ENCODE measurements at regions not wholly inside any gene's neighbourhood (a gene's known extent, or its start where the extent isn't known, plus 50 kb on each side); places are given as distances from the start of the nearest gene placed in this dataset.

- TF ChIP-seq CTCF (IDR thresholded peaks at IDR 0.05; ENCODE audit: insufficient read depth, missing control alignments), result no peak
- DNase-seq (ENCODE audit: insufficient read length, low spot score) (no peak), FAIRE-seq (no peak)
Observed at GRCh38 chr1:232579958-232580941, 49.7 kb downstream of the SIPA1L2 start.

- DNase-seq (ENCODE audit: insufficient read length, low spot score) (no peak), FAIRE-seq (no peak)
- no peak for TF ChIP-seq CTCF (IDR thresholded peaks at IDR 0.05; ENCODE audit: insufficient read depth, missing control alignments)
Observed at GRCh38 chr1:232579466-232579865, 50.5 kb downstream of the SIPA1L2 start.

GRCh38 chr1:232578651-232579195 lies 51.2 kb downstream of the SIPA1L2 start:
- FAIRE-seq (no peak), DNase-seq (ENCODE audit: insufficient read length, low spot score) (no peak)
- TF ChIP-seq CTCF (IDR thresholded peaks at IDR 0.05; ENCODE audit: insufficient read depth, missing control alignments), result no peak

- DNase-seq (ENCODE audit: insufficient read length, low spot score), result no peak
- no peak for FAIRE-seq
Observed at GRCh38 chr1:232577772-232578171, 52.2 kb downstream of the SIPA1L2 start.

GRCh38 chr1:232576537-232576936 lies 53.4 kb downstream of the SIPA1L2 start:
- DNase-seq (ENCODE audit: insufficient read length, low spot score) (no peak), FAIRE-seq (no peak)
- no peak for TF ChIP-seq CTCF (IDR thresholded peaks at IDR 0.05; ENCODE audit: insufficient read depth, missing control alignments)

More at GRCh38 chr1:232577772-232578171, 52.2 kb downstream of the SIPA1L2 start:
- TF ChIP-seq CTCF (IDR thresholded peaks at IDR 0.05; ENCODE audit: insufficient read depth, missing control alignments), result no peak

GRCh38 chr1:232575763-232576040 lies 54.2 kb downstream of the SIPA1L2 start:
- FAIRE-seq (peak; percentile 69), DNase-seq (ENCODE audit: insufficient read length, low spot score) (no peak)
- TF ChIP-seq CTCF (IDR thresholded peaks at IDR 0.05; ENCODE audit: insufficient read depth, missing control alignments), result no peak

Measured in D721Med (cell line).